Gastroesophageal sphincter (tissue), 4 donors: ENCODE measurements at regions not wholly inside any gene's neighbourhood (a gene's known extent, or its start where the extent isn't known, plus 50 kb on each side); places are given as distances from the start of the nearest gene placed in this dataset.
A peak's percentile ranks its signal among the peaks of the same experiment; 100 is the strongest.

ENCODE experiments used
- ATAC-seq: fragments of 150-250 bp; one replicate; pipeline ENCODE4 v1.9.1; 2016; ENCODE audit warnings: mild to moderate bottlenecking, moderate library complexity
- H3K27ac ChIP-seq, 4 donors: fragments of 200-600 bp; sonication (generic) in 3 of 4; 1 replicate in 3 of 4; 2 replicates in 1 of 4; pipeline ENCODE4 v1.5.1; 2016 to 2019
- H3K27me3 ChIP-seq: fragments of 200-600 bp; sonication (generic); one replicate; pipeline ENCODE4 v1.5.1; 2019
- H3K36me3 ChIP-seq, 2 donors: fragments of 200-600 bp; sonication (generic); one replicate each; pipeline ENCODE4 v1.5.1; 2019; ENCODE audit warnings: control low read depth in 1 of 2
- H3K4me1 ChIP-seq, 3 donors: fragments of 200-600 bp; sonication (generic); 1 replicate in 2 of 3; 2 replicates in 1 of 3; pipeline ENCODE4 v1.5.1; 2016 to 2019; ENCODE audit warnings: control low read depth in 2 of 3
- H3K4me3 ChIP-seq, 2 donors: fragments of 200-600 bp; sonication (generic); one replicate each; pipeline ENCODE4 v1.5.1; 2019; ENCODE audit warnings: mild to moderate bottlenecking in 1 of 2, moderate library complexity in 1 of 2
- H3K9me3 ChIP-seq, 3 donors: fragments of 200-600 bp; sonication (generic); one replicate each; pipeline ENCODE4 v1.5.1; 2017 to 2019; ENCODE audit warnings: control low read depth in 2 of 3
- CTCF ChIP-seq, 4 experiments: fragments of 200-600 bp in 2 of 4; fragments of 450-650 bp in 2 of 4; sonication (generic) in 1 of 4; IDR thresholded peaks; one replicate each; pipeline ENCODE4 v1.5.1; 2017 to 2019; ENCODE audit warnings: antibody characterized with exemption in 4 of 4, mild to moderate bottlenecking in 2 of 4, moderate library complexity in 2 of 4
- EP300 ChIP-seq: sonication (generic); formaldehyde crosslinking; IDR thresholded peaks from one replicate; pipeline ENCODE4 v1.6.1; 2017; ENCODE audit warnings: antibody characterized with exemption, mild to moderate bottlenecking
- POLR2A ChIP-seq, 2 donors: fragments of 450-650 bp; IDR thresholded peaks; one replicate each; pipeline ENCODE4 v1.6.1; 2017; ENCODE audit warnings: antibody characterized with exemption in 2 of 2, mild to moderate bottlenecking in 2 of 2, moderate library complexity in 1 of 2
- POLR2AphosphoS5 ChIP-seq: sonication (generic); formaldehyde crosslinking; IDR thresholded peaks from one replicate; pipeline ENCODE4 v1.6.1; 2017; ENCODE audit warnings: antibody characterized with exemption
- WGBS, 2 donors: methylation state at CpG; one replicate each; pipeline ENCODE4 v1.1.5; 2018; ENCODE audit warnings: low coverage in 1 of 2; 5-methylcytosine and 5-hydroxymethylcytosine counted together

GRCh38 chr6:10099529-10100140 lies 315.2 kb downstream of the TFAP2A start:
- WGBS, 2 donors, result 49% methylated on average over 9 of the region's 9 CpGs
- Histone ChIP-seq H3K4me1 (no peaks in the 10 kb centered on the region), H3K9me3 (no peaks in the 10 kb centered on the region), H3K36me3 (no peaks in the 10 kb centered on the region), H3K27ac (no peak overlapping the region), H3K27me3 (peaks cover 13% of the 10 kb centered on the region), H3K4me3 (no peak overlapping the region)
- no peak for TF ChIP-seq CTCF (IDR thresholded peaks at IDR 0.05)
- TF ChIP-seq EP300, result no peak
- no peak for TF ChIP-seq POLR2AphosphoS5
- TF ChIP-seq POLR2A (IDR thresholded peaks at IDR 0.05), result no peak
- ATAC-seq, result no peak

GRCh38 chr6:10098756-10099528 lies 315.9 kb downstream of the TFAP2A start:
- ATAC-seq, result no peak
- no peaks in the 10 kb centered on the region for H3K36me3 ChIP-seq
- 47 to 53% methylated on average over 4 to 19 of the region's 27 CpGs for WGBS, 2 donors
- H3K4me1 ChIP-seq, result no peaks in the 10 kb centered on the region
- peaks cover 13% of the 10 kb centered on the region for H3K27me3 ChIP-seq
- H3K9me3 ChIP-seq, result peaks cover 0 to under 1% (median 0%) of the 10 kb centered on the region in 3 donors
- TF ChIP-seq EP300 (no peak), POLR2A (IDR thresholded peaks at IDR 0.05) (no peak), POLR2AphosphoS5 (no peak), CTCF (IDR thresholded peaks at IDR 0.05) (no peak)
- H3K27ac ChIP-seq, result no peak overlapping the region
- peak overlapping the region in 1 of 2 donors; percentile 14 for H3K4me3 ChIP-seq

- no peak overlapping the region for H3K4me3 ChIP-seq
- TF ChIP-seq EP300, result no peak
- no peak for TF ChIP-seq POLR2A (IDR thresholded peaks at IDR 0.05)
- TF ChIP-seq CTCF (IDR thresholded peaks at IDR 0.05), result no peak
- TF ChIP-seq POLR2AphosphoS5, result no peak
- peaks cover 0 to 14% (median 0%) of the 10 kb centered on the region in 3 donors for H3K9me3 ChIP-seq
- no peaks in the 10 kb centered on the region for H3K4me1 ChIP-seq
- no peak for ATAC-seq
- H3K27me3 ChIP-seq, result peaks cover 13% of the 10 kb centered on the region
- H3K27ac ChIP-seq, result no peak overlapping the region
- WGBS, 2 donors, result no CpG with 5 or more reads among the region's 5 CpGs
- H3K36me3 ChIP-seq, result no peaks in the 10 kb centered on the region
These were observed 321.6 kb downstream of the TFAP2A start for GRCh38 chr6:10093282-10093681.

- TF ChIP-seq EP300 (no peak), CTCF (IDR thresholded peaks at IDR 0.05) (no peak), POLR2A (IDR thresholded peaks at IDR 0.05) (no peak), POLR2AphosphoS5 (no peak)
- Histone ChIP-seq H3K36me3 (no peaks in the 10 kb centered on the region), H3K27me3 (peaks cover 10% of the 10 kb centered on the region), H3K9me3 (no peaks in the 10 kb centered on the region), H3K27ac (no peak overlapping the region), H3K4me1 (no peaks in the 10 kb centered on the region), H3K4me3 (no peak overlapping the region)
- ATAC-seq, result no peak
- 74 to 82% methylated on average over 13 of the region's 14 CpGs for WGBS, 2 donors
These were observed 330.5 kb downstream of the TFAP2A start for GRCh38 chr6:10084111-10084986.
